ENCODE measurements at regions not wholly inside any gene's neighbourhood (a gene's known extent, or its start where the extent isn't known, plus 50 kb on each side); places are given as distances from the start of the nearest gene placed in this dataset.

DNA sequence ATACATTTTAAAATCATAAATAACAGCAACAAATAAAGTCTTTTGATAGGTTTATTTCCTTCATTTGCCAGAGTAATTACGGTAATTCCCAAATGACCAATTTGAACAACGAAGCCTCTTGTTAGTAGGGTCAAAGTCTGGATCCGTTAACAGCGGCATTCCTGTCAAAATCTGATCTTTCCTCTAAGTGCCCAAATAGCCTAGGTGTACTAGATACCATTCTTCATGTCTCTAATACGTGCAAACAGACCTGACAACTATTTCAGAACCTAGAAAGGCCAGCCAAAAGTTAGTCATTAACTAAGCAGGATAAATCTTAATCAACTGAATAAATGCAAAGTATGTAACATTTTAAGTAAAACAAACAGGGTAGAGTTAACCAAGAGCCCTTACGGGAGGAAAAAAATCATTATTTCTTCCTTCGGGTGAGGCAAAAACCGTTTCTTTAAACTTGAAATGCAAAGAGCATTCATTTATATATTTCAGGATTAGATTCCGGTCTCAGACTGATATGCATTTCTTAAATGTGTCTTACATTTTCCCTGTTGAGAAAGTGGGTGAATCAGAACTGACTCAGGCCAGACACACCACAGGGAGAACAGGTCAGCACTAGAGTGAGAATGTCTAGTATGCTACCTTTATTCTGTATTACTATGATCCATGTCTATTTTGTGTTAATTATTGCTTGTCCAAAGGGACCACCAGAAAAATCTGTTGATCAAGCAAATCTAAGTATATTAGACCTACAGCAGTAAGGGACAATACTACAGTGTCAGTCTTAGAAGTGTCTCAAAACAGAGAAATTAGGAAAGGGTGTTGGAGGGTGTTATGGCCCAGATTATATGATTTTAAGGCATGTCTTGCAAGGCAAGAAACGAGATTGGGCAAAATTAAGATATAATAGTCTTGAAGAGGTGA lies 141.5 kb upstream of the NDUFV2 start:
- H3K4me3 ChIP-seq (ENCODE audit: low read depth, low read length) = no peak overlapping the region
- TF ChIP-seq, protein P1, sequence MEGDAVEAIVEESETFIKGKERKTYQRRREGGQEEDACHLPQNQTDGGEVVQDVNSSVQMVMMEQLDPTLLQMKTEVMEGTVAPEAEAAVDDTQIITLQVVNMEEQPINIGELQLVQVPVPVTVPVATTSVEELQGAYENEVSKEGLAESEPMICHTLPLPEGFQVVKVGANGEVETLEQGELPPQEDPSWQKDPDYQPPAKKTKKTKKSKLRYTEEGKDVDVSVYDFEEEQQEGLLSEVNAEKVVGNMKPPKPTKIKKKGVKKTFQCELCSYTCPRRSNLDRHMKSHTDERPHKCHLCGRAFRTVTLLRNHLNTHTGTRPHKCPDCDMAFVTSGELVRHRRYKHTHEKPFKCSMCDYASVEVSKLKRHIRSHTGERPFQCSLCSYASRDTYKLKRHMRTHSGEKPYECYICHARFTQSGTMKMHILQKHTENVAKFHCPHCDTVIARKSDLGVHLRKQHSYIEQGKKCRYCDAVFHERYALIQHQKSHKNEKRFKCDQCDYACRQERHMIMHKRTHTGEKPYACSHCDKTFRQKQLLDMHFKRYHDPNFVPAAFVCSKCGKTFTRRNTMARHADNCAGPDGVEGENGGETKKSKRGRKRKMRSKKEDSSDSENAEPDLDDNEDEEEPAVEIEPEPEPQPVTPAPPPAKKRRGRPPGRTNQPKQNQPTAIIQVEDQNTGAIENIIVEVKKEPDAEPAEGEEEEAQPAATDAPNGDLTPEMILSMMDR (IDR thresholded peaks at IDR 0.05; ENCODE audit: low read depth, low read length) = no peak

DNA sequence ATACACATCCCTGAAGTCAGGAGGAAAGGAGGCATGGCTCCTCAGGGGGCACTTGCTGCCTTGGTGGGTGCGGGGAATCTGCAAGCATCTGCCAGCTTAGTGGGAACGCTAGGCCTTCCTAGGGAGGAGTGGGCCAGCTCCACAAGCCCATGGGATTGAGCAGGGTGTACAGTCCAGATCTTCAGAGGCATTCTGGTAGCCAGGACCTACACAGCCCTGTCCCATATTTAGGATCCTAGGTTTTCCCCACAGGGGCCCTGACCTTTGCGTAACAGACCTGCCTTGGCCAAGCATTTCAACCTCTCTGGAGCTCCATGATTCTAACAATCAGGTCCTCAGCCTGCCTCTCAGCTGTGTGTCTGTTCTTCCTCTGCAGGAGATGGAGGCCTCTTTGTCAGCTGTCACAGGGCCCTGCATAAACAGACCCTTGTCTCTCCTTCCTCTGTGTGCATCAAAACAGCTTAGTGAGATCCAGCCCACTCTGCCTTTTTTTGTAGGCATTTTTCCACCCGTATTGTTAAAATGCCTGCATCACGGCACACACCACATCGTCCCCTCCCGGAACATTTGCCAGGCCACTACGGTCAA lies 140.2 kb upstream of the NDUFV2 start:
- no peak overlapping the region for H3K4me3 ChIP-seq (ENCODE audit: low read depth, low read length)
- TF ChIP-seq, protein P1 (IDR thresholded peaks at IDR 0.05; ENCODE audit: low read depth, low read length) = no peak

DNA sequence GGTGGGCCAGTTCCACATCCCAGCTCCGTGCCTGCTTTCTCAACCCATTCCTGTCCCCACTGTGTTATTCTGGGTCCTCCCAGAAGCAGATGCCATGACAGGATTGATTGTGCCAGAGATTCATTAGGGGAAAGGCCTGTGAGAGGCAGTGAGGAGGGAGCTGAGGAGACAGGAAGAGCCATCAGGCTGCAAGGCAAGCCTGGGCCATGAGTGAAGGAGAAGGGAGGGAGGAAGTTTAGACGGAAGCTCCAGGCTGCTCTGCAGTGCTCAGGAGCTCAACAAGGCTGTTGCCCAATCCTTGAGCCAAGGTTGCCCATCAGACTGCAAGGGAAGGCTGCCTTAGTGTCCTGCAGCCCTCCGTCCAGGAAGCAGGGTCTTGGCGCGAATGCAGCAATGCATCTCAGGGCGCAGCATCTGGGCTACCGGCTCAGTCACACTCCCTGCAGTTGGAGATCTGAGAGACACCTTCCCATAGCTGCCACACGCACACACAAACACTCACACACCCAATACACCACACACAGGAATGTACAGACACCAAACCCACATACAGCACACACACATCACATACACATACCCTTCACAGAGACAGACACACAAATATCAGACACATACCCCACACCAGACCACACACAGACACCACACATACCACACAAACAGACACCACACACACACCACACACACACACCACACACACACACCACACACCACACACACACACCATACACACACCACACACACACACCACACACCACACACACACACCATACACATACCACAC lies 139.5 kb upstream of the NDUFV2 start:
- H3K4me3 ChIP-seq (ENCODE audit: low read depth, low read length) = no peak overlapping the region
- TF ChIP-seq, protein P1 (IDR thresholded peaks at IDR 0.05; ENCODE audit: low read depth, low read length) = no peak

DNA sequence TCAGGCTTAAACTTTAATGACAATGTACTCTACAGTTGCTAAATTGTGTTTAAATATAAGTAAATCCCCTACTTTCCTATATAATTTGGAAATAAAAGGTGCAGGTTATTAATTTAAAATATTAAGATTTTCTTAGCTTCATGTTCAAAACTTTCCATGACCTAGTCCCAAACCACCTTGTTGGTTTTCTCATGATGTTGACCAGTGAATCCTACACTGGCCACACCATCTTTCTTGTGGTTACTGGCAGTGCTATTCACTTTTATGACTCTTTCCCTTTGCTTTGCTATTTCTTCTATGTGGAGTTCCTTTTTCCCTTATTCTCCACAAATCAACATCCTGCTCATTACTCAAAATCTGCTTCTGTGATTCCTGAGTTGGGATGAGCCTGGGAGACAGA lies 138.6 kb upstream of the NDUFV2 start:
- TF ChIP-seq, protein P1 (IDR thresholded peaks at IDR 0.05; ENCODE audit: low read depth, low read length) = no peak

DNA sequence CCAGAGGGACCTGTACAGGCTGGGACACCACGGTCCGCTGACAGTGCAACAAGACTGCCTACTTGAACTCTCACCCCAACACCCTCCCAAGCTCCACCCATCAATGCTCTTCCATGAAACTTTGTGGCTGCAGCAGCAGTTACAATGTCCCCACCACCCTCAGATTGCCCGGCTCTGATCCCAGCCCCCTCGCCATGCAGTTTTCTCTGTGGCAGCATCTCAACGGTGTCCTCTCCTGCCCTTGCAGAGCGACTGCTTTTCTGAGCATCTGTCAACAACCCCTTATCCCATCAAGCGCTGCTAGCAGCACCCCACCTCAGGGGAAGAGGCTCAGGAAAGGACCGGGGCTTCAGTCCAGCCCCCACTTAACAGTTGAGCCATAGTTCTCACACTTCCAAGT lies 137.1 kb upstream of the NDUFV2 start:
- no peak overlapping the region for H3K4me3 ChIP-seq (ENCODE audit: low read depth, low read length)
- TF ChIP-seq, protein P1 (IDR thresholded peaks at IDR 0.05; ENCODE audit: low read depth, low read length) = no peak

More for the DNA sequence above, 138.6 kb upstream of the NDUFV2 start:
- H3K4me3 ChIP-seq (ENCODE audit: low read depth, low read length) = no peak overlapping the region

DNA sequence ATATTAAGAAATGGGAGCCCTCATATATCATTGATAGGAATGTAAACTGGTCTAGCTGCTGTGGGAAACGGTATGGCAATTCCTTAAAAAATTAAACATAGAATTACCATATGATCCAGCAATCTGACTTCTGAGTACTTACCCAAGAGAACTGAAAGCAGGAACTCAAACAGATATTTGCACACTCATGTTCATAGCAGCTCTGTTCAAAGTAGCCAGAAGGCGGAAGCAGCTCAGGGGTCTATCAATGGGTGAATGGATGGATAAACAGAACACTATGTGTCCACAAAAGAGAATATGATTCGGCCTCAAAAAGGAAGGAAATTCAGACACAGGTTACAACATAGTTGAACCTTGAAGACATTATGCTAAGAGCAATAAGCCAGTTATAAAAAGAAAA lies 135.7 kb upstream of the NDUFV2 start:
- TF ChIP-seq, protein P1 (IDR thresholded peaks at IDR 0.05; ENCODE audit: low read depth, low read length) = no peak

More for the DNA sequence above, 135.7 kb upstream of the NDUFV2 start:
- H3K4me3 ChIP-seq (ENCODE audit: low read depth, low read length) = no peak overlapping the region
